K562 (cell line): ENCODE measurements at regions not wholly inside any gene's neighbourhood (a gene's known extent, or its start where the extent isn't known, plus 50 kb on each side); places are given as distances from the start of the nearest gene placed in this dataset.
A peak's percentile ranks its signal among the peaks of the same experiment; 100 is the strongest.

Source experiments
- ELF2 ChIP-seq: fragments of 250-450 bp; sonication (Bioruptor Pico); IDR thresholded peaks from 2 replicates; pipeline ENCODE4 v1.5.0; 2021; ENCODE audit warnings: mild to moderate bottlenecking
- EP300 ChIP-seq: IDR thresholded peaks from 2 replicates; pipeline ENCODE4 v1.6.1; 2012; ENCODE audit warnings: low read length, improper control_type of control experiment
- GTF2B ChIP-seq: IDR thresholded peaks from 2 replicates; pipeline ENCODE4 v1.6.1; 2011; ENCODE audit not compliant: insufficient read length; ENCODE audit errors: extremely low read depth
- GTF2F1 ChIP-seq: IDR thresholded peaks from 2 replicates; pipeline ENCODE4 v1.6.1; 2011; ENCODE audit warnings: low read depth, low read length, improper control_type of control experiment
- HEY1 ChIP-seq: fragments of 250-450 bp; sonication (Bioruptor Pico); IDR thresholded peaks from 2 replicates; pipeline ENCODE4 v1.5.0; 2020; ENCODE audit warnings: mild to moderate bottlenecking, moderate library complexity, borderline replicate concordance
- NCOA2 ChIP-seq, 2 experiments: fragments of 450-650 bp; IDR thresholded peaks; 2 replicates each; pipeline ENCODE4 v1.6.1; 2018; ENCODE audit warnings: mild to moderate bottlenecking in 2 of 2, moderate library complexity in 1 of 2; ENCODE audit not compliant: partially characterized antibody in 2 of 2
- NCOA4 ChIP-seq: fragments of 450-650 bp; IDR thresholded peaks from 2 replicates; pipeline ENCODE4 v1.6.1; 2018; ENCODE audit warnings: mild to moderate bottlenecking; ENCODE audit not compliant: partially characterized antibody
- NFIX ChIP-seq: fragments of 250-450 bp; sonication (Bioruptor Pico); IDR thresholded peaks from 2 replicates; pipeline ENCODE4 v1.4.0; 2020; ENCODE audit warnings: low read depth, mild to moderate bottlenecking, moderate library complexity
- NR2C2 ChIP-seq, 2 experiments: fragments of 200-800 bp in 1 of 2; sonication (Bioruptor generic) in 1 of 2; sonication (generic) in 1 of 2; formaldehyde crosslinking in 1 of 2; IDR thresholded peaks; 2 replicates each; pipeline versions ENCODE4 v1.6.1 to v1.8.0; 2016 to 2022; ENCODE audit warnings: mild to moderate bottlenecking in 1 of 2, missing compliant biosample characterization in 1 of 2, missing genetic modification characterization in 1 of 2, missing genetic modification reagents in 1 of 2
- POLR3A ChIP-seq: IDR thresholded peaks from 2 replicates; pipeline ENCODE4 v1.6.1; 2011; ENCODE audit warnings: borderline replicate concordance, mild to moderate bottlenecking, moderate library complexity; ENCODE audit not compliant: insufficient read length, insufficient read depth; ENCODE audit errors: extremely low read depth
- TAL1 ChIP-seq: fragments of 450-650 bp; IDR thresholded peaks from 2 replicates; pipeline ENCODE4 v1.6.1; 2016; ENCODE audit warnings: mild to moderate bottlenecking
- TCF15 ChIP-seq: fragments of 250-450 bp; sonication (Bioruptor Pico); IDR thresholded peaks from 2 replicates; pipeline ENCODE4 v1.8.0; 2022; ENCODE audit warnings: moderate library complexity, mild to moderate bottlenecking, inconsistent platforms
- ZEB2 ChIP-seq: fragments of 450-650 bp; IDR thresholded peaks from 2 replicates; pipeline ENCODE4 v1.6.1; 2016
- ZNF57 ChIP-seq: fragments of 450-650 bp; formaldehyde crosslinking; IDR thresholded peaks from 2 replicates; pipeline ENCODE4 v1.4.0; 2020; ENCODE audit warnings: mild to moderate bottlenecking, moderate library complexity
- ZNF586 ChIP-seq: fragments of 450-650 bp; formaldehyde crosslinking; conservative IDR thresholded peaks from 2 replicates; pipeline ENCODE4 v1.4.0; 2020; ENCODE audit warnings: mild to moderate bottlenecking, moderate library complexity
- TF ChIP-seq, protein P1 (sequence below), 2 experiments: fragments of 450-650 bp; IDR thresholded peaks; 2 replicates each; pipeline ENCODE4 v1.6.1; 2018; ENCODE audit warnings: mild to moderate bottlenecking in 2 of 2, low read depth in 1 of 2; ENCODE audit not compliant: partially characterized antibody in 2 of 2
- TF ChIP-seq, protein P2 (sequence below): fragments of 450-650 bp; IDR thresholded peaks from 2 replicates; pipeline ENCODE4 v1.6.1; 2017; ENCODE audit warnings: antibody characterized with exemption

GRCh38 chr3:72189339-72189738, 404.4 kb upstream of the PROK2 start (continued):
- TF ChIP-seq ELF2 (CRISPR knock-in tag) (no peak), NFIX (CRISPR knock-in tag) (no peak), HEY1 (CRISPR knock-in tag) (no peak), ZNF57 (CRISPR knock-in tag) (no peak), ZEB2 (no peak), NCOA4 (no peak), NR2C2 (CRISPR knock-in tag; IDR thresholded peaks at IDR 0.05) (no peak), NR2C2 (tag; IDR thresholded peaks at IDR 0.05) (0 out of 2 replicates have a peak, but pooled peaks have one; percentile 26), POLR3A (no peak), GTF2B (no peak), ZNF586 (CRISPR knock-in tag) (no peak), GTF2F1 (no peak), TAL1 (no peak), EP300 (peak; percentile 69; the same call in 1 of the 2 replicates), NCOA2 (IDR thresholded peaks at IDR 0.05; ENCODE audit: partially characterized antibody in 2 of 2) (no peak), TCF15 (CRISPR knock-in tag) (no peak)
- TF ChIP-seq, protein P1, sequence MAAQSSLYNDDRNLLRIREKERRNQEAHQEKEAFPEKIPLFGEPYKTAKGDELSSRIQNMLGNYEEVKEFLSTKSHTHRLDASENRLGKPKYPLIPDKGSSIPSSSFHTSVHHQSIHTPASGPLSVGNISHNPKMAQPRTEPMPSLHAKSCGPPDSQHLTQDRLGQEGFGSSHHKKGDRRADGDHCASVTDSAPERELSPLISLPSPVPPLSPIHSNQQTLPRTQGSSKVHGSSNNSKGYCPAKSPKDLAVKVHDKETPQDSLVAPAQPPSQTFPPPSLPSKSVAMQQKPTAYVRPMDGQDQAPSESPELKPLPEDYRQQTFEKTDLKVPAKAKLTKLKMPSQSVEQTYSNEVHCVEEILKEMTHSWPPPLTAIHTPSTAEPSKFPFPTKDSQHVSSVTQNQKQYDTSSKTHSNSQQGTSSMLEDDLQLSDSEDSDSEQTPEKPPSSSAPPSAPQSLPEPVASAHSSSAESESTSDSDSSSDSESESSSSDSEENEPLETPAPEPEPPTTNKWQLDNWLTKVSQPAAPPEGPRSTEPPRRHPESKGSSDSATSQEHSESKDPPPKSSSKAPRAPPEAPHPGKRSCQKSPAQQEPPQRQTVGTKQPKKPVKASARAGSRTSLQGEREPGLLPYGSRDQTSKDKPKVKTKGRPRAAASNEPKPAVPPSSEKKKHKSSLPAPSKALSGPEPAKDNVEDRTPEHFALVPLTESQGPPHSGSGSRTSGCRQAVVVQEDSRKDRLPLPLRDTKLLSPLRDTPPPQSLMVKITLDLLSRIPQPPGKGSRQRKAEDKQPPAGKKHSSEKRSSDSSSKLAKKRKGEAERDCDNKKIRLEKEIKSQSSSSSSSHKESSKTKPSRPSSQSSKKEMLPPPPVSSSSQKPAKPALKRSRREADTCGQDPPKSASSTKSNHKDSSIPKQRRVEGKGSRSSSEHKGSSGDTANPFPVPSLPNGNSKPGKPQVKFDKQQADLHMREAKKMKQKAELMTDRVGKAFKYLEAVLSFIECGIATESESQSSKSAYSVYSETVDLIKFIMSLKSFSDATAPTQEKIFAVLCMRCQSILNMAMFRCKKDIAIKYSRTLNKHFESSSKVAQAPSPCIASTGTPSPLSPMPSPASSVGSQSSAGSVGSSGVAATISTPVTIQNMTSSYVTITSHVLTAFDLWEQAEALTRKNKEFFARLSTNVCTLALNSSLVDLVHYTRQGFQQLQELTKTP (IDR thresholded peaks at IDR 0.05; ENCODE audit: low read depth in 1 of 2, partially characterized antibody in 2 of 2): no peak
- TF ChIP-seq, protein P2, sequence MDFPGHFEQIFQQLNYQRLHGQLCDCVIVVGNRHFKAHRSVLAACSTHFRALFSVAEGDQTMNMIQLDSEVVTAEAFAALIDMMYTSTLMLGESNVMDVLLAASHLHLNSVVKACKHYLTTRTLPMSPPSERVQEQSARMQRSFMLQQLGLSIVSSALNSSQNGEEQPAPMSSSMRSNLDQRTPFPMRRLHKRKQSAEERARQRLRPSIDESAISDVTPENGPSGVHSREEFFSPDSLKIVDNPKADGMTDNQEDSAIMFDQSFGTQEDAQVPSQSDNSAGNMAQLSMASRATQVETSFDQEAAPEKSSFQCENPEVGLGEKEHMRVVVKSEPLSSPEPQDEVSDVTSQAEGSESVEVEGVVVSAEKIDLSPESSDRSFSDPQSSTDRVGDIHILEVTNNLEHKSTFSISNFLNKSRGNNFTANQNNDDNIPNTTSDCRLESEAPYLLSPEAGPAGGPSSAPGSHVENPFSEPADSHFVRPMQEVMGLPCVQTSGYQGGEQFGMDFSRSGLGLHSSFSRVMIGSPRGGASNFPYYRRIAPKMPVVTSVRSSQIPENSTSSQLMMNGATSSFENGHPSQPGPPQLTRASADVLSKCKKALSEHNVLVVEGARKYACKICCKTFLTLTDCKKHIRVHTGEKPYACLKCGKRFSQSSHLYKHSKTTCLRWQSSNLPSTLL: no peak
